Fibroblast of lung (primary cell): ENCODE measurements at regions not wholly inside any gene's neighbourhood (a gene's known extent, or its start where the extent isn't known, plus 50 kb on each side); places are given as distances from the start of the nearest gene placed in this dataset.

Experiments used
- DNase-seq, 2 donors: peaks; one replicate each; pipeline versions ENCODE4 v3.0.0 to v3.0.0-alpha.2; 2010; ENCODE audit warnings: low read depth in 2 of 2
- H2AFZ ChIP-seq: 2 replicates; pipeline ENCODE4 v1.5.1; 2012; ENCODE audit warnings: low read length, control low read depth, inconsistent platforms
- H3K27ac ChIP-seq: 2 replicates; pipeline ENCODE4 v1.5.1; 2011; ENCODE audit warnings: low read length, control low read depth; ENCODE audit not compliant: insufficient read depth
- H3K27me3 ChIP-seq: 2 replicates; pipeline ENCODE4 v1.5.1; 2011; ENCODE audit warnings: mild to moderate bottlenecking, low read length; ENCODE audit not compliant: control insufficient read depth, insufficient read depth
- H3K36me3 ChIP-seq: 2 replicates; pipeline ENCODE4 v1.5.1; 2011; ENCODE audit warnings: low read length; ENCODE audit not compliant: control insufficient read depth, insufficient read depth
- H3K4me1 ChIP-seq: 2 replicates; pipeline ENCODE4 v1.5.1; 2011; ENCODE audit warnings: low read length; ENCODE audit not compliant: control insufficient read depth, insufficient read depth; ENCODE audit errors: extremely low read depth
- H3K4me2 ChIP-seq: 2 replicates; pipeline ENCODE4 v1.5.1; 2011; ENCODE audit warnings: low read length, control low read depth; ENCODE audit not compliant: insufficient read depth; ENCODE audit errors: extremely low read depth
- H3K4me3 ChIP-seq, 4 experiments: fragments of 200-600 bp in 1 of 4; sonication (generic) in 1 of 4; replicated peaks in 1 of 4; 2 replicates each; pipeline ENCODE4 v1.5.1; 2011 to 2016; ENCODE audit warnings: low read length in 4 of 4, low read depth in 3 of 4, mild to moderate bottlenecking in 3 of 4, control low read depth in 2 of 4, inconsistent platforms in 1 of 4, mixed read lengths in 1 of 4; ENCODE audit not compliant: insufficient read depth in 1 of 4; ENCODE audit errors: control extremely low read depth in 1 of 4
- H3K79me2 ChIP-seq: 2 replicates; pipeline ENCODE4 v1.5.1; 2012; ENCODE audit warnings: mild to moderate bottlenecking, low read length, inconsistent platforms; ENCODE audit not compliant: control insufficient read depth, insufficient read depth
- H3K9ac ChIP-seq: 2 replicates; pipeline ENCODE4 v1.5.1; 2011; ENCODE audit warnings: mild to moderate bottlenecking, low read length, control low read depth; ENCODE audit not compliant: insufficient read depth
- H3K9me3 ChIP-seq: 2 replicates; pipeline ENCODE4 v1.5.1; 2012; ENCODE audit warnings: low read depth, low read length; ENCODE audit not compliant: control insufficient read depth, insufficient read depth
- H4K20me1 ChIP-seq: 2 replicates; pipeline ENCODE4 v1.5.1; 2011; ENCODE audit warnings: low read length; ENCODE audit not compliant: control insufficient read depth, insufficient read depth; ENCODE audit errors: extremely low read depth
- CTCF ChIP-seq, 2 donors: IDR thresholded peaks in 1 of 2; conservative IDR thresholded peaks in 1 of 2; 1 replicate in 1 of 2; 2 replicates in 1 of 2; pipeline ENCODE4 v1.5.1; 2011 to 2012; ENCODE audit warnings: low read length in 2 of 2, control low read depth in 1 of 2, inconsistent platforms in 1 of 2, low read depth in 1 of 2, mild to moderate bottlenecking in 1 of 2
- EZH2 ChIP-seq: IDR thresholded peaks from 2 replicates; pipeline ENCODE4 v1.5.1; 2012; ENCODE audit warnings: low read length, control low read depth, mild to moderate bottlenecking; ENCODE audit errors: missing control alignments

GRCh38 chr1:201645956-201646355 lies 107.0 kb downstream of the NAV1 start:
- Histone ChIP-seq H2AFZ (no peak overlapping the region), H3K27ac (peak overlapping the region; percentile 7), H3K27me3 (no peaks in the 10 kb centered on the region), H3K9me3 (no peaks in the 10 kb centered on the region), H3K4me1 (peaks cover 28% of the 10 kb centered on the region), H3K4me2 (no peak overlapping the region), H3K4me3 (no peak overlapping the region), H4K20me1 (peaks cover 2% of the 10 kb centered on the region), H3K79me2 (peaks cover 51% of the 10 kb centered on the region), H3K9ac (no peak overlapping the region), H3K36me3 (peaks cover 3% of the 10 kb centered on the region)
- DNase-seq: no peak
- no peak for TF ChIP-seq CTCF (conservative IDR thresholded peaks at IDR 0.05 in 1 of 2, IDR thresholded peaks at IDR 0.05 in 1 of 2; ENCODE audit: low read depth in 1 of 2, low read length in 2 of 2)
- TF ChIP-seq EZH2: no peak

GRCh38 chr1:201646411-201647022 lies 107.6 kb downstream of the NAV1 start:
- Histone ChIP-seq H3K9me3 (no peaks in the 10 kb centered on the region), H3K27ac (peak overlapping the region; percentile 83), H4K20me1 (peaks cover 2% of the 10 kb centered on the region), H3K79me2 (peaks cover 57% of the 10 kb centered on the region), H2AFZ (no peak overlapping the region), H3K4me1 (peaks cover 26% of the 10 kb centered on the region), H3K4me2 (peak overlapping the region; percentile 94), H3K27me3 (no peaks in the 10 kb centered on the region), H3K4me3 (peak overlapping the region in 2 of 4 experiments; percentile 76 to 92), H3K9ac (no peak overlapping the region), H3K36me3 (peaks cover 7% of the 10 kb centered on the region)
- no peak for DNase-seq
- TF ChIP-seq CTCF (conservative IDR thresholded peaks at IDR 0.05 in 1 of 2, IDR thresholded peaks at IDR 0.05 in 1 of 2; ENCODE audit: low read depth in 1 of 2, low read length in 2 of 2) (no peak), EZH2 (no peak)

- no peak for TF ChIP-seq EZH2
- no peak for TF ChIP-seq CTCF (conservative IDR thresholded peaks at IDR 0.05 in 1 of 2, IDR thresholded peaks at IDR 0.05 in 1 of 2; ENCODE audit: low read depth in 1 of 2, low read length in 2 of 2)
- Histone ChIP-seq H3K79me2 (peaks cover 60% of the 10 kb centered on the region), H3K36me3 (peaks cover 10% of the 10 kb centered on the region), H3K9me3 (no peaks in the 10 kb centered on the region), H2AFZ (no peak overlapping the region), H3K4me1 (peaks cover 27% of the 10 kb centered on the region), H3K4me2 (peak overlapping the region; percentile 94), H3K27me3 (no peaks in the 10 kb centered on the region), H4K20me1 (peaks cover 2% of the 10 kb centered on the region), H3K9ac (no peak overlapping the region), H3K4me3 (peak overlapping the region; percentile 59 to 92 (median 78)), H3K27ac (peak overlapping the region; percentile 83)
- no peak for DNase-seq
Measured at GRCh38 chr1:201647094-201647493, 108.2 kb downstream of the NAV1 start.
